ENCODE measurements at regions not wholly inside any gene's neighbourhood (a gene's known extent, or its start where the extent isn't known, plus 50 kb on each side); places are given as distances from the start of the nearest gene placed in this dataset.

DNA sequence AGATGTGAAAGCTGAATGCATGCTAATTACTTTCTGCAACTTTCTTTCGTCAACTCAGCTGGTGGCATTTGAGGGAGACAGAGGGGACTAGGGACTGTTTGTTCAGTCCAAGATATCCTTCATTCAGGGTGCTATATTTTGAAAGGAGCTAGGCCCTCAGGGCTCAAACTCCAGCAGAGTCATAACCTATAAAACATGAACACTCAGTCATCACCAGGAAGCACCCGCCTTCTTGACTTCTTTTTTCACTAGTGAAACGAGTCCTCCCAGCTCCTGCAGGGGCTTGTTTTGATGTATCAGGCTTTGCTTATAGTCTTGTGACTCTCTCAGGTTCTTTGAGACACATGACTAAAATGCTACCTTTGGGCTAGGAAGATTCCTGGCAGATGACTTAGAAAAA, 230.6 kb downstream of the PCDH7 start:
- TF ChIP-seq, protein P1, sequence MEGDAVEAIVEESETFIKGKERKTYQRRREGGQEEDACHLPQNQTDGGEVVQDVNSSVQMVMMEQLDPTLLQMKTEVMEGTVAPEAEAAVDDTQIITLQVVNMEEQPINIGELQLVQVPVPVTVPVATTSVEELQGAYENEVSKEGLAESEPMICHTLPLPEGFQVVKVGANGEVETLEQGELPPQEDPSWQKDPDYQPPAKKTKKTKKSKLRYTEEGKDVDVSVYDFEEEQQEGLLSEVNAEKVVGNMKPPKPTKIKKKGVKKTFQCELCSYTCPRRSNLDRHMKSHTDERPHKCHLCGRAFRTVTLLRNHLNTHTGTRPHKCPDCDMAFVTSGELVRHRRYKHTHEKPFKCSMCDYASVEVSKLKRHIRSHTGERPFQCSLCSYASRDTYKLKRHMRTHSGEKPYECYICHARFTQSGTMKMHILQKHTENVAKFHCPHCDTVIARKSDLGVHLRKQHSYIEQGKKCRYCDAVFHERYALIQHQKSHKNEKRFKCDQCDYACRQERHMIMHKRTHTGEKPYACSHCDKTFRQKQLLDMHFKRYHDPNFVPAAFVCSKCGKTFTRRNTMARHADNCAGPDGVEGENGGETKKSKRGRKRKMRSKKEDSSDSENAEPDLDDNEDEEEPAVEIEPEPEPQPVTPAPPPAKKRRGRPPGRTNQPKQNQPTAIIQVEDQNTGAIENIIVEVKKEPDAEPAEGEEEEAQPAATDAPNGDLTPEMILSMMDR (IDR thresholded peaks at IDR 0.05): no peak
- TF ChIP-seq EP300 (IDR thresholded peaks at IDR 0.05): no peak
- no peak for TF ChIP-seq POLR2A (IDR thresholded peaks at IDR 0.05)
